HG03439 (cell line): ENCODE measurements at regions not wholly inside any gene's neighbourhood (a gene's known extent, or its start where the extent isn't known, plus 50 kb on each side); places are given as distances from the start of the nearest gene placed in this dataset.

Experiments
- ATAC-seq: cut with Tn5 transposase; IDR thresholded peaks from one replicate; pipeline ENCODE4 v1.9.1; 2021; ENCODE audit warnings: mild to moderate bottlenecking, moderate library complexity; ENCODE audit not compliant: unreplicated experiment

DNA sequence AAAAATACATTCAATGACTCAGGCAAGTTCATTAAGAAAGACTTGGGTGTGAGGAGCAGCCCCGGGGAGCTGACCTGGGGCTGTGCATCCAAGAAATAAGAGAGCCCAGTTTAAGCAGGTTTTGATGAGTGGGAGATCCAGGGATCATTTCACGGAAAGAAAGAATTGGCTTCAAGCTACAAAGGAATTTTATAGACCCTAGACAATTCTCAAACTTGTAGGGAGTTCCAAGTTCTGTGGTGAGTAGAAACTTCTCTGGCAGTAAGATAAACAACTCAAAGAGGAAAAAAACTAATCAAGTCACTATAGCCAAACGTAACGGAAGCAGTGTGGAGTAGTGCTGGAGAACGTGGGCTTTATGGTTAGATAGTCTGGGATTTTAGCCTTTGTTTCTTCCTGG, 175.7 kb upstream of the DDHD1 start:
- no peak for ATAC-seq

DNA sequence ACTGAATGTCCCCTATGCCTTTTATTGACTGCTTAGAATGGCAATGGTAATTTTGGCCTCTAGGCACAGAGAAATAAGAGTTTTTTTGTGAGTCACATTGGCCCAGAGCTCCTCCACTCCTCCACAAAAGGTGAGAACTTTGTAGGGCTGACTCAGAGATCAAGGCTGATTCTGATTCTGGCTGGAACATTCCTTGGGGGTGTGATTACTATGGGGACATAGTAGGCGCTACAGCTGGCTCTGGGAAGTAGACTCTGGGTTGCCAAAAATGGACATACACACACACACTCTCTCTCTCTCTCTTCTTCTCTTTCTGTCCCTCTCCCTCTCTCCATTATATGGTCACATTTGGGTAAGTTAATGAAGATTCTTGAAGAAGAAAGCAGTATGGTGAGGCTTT, 174.6 kb upstream of the DDHD1 start:
- ATAC-seq: no peak

DNA sequence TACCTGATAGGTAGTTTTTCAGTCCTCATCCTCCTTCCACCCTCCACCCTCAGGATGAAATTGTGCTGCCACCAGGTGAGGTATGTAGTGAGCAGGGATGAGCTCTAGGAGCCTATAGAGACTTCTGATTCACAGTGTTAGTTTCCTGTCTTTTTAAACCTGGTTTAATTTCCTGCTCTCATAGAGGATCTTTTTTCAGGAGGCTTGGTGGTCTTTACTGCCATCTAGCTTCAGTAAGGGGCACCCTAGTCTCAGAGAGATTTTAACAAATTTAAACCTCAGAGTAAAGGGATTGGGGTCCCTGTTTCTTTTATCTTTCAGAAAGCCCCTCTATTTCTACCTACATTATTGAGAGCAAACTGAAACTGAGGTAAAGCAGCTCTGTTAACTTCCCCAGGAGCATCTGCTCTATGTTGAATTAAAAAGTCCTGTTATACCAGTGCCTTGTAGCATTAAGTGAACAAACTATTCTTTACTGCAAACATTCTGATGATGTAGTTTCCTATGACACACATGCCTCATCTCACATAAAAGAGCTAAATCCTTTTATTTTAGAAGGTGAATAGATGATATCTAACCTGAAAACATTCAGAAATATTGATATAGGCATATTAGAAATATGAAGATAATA, 172.2 kb upstream of the DDHD1 start:
- ATAC-seq: no peak

DNA sequence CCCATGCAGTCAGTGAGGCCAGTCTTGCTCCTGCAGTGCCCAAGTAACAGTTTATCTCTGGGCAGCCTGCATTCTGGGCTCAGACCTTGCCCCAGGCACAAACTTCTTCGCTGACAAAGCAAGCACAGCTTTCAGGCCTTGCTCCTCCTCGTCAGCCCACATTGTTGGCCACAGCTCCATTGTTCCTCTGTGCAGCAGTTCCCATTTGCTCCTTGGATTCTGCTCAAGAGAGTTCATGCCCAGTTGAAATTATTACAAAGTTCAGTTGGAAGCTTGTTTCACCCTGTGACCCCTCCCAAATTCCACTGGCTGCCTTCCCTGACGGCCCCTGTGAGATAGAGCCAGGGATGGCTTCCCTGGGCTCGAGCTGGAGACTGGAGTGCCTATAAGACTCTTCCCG, 163.4 kb upstream of the DDHD1 start:
- ATAC-seq: no peak

DNA sequence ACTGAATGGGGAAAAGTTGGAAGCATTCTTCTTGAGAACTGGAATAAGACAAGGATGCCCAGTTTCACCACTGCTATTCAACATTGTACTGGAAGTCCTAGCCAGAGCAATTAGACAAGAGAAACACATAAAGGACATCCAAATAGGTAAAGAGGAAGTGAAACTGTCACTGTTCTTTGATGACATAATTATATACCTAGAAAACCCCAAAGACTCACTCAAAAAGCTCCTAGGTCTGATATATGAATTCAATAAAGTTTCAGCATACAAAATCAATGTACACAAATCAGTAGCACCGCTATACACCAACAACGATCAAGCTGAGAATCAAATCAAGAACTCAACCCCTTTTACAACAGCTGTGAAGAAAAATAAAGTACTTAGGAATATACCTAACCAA, 157.3 kb upstream of the DDHD1 start:
- ATAC-seq: peak; percentile 87

GRCh38 chr14:53306911-53307310, 153.8 kb upstream of the DDHD1 start:
- no peak for ATAC-seq

DNA sequence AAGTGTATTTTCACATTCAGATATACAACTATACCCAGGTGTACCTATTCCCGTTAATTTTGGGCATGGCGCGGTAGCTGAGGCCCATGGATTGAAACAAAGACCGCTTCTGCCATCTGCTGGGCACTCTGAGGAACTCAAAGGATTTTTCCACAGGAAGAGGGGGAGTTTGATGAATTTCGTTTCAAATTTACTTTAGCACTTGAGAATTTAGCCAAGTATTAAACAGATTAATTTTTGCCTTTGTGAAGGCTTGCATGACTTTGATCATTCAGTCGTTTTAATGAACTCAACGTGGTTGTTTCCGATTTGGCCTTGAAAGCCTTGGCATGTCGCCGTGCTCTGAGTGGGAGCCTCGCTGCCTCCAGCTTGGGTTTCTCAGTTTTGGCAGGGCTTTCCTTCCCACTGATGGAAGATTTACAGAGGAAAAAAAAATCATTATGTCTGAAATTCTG, 153.2 kb upstream of the DDHD1 start:
- ATAC-seq: no peak

- no peak for ATAC-seq
Observed at GRCh38 chr14:53304726-53305381, 151.7 kb upstream of the DDHD1 start.

DNA sequence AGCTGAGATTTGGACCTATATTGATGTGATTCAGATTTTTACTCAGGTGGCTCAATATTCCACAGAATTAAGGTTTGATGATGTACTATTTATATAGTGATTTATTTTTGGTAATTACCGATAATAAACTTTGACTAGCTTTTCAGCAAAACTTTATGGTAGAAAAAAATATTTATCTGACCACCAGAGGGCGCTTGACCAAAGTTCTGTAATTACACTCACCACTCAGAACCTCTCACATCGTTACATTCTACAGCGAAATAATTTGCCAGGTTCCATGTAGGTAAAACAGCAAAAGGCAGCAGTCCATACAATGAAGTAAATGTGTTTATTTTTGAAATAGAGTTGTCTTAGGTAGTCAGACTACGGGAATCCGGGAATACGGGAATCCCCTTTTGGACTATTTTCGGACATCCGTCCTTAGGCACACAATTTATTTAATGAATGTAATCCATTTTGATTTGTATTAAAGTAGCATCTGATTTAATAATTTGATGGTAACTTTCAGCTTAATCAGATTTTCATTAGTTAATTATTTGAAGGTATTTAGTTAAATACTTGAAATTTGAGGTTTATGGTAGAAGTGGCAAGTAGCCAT, 143.0 kb upstream of the DDHD1 start:
- ATAC-seq: no peak

GRCh38 chr14:53295372-53295771, 142.2 kb upstream of the DDHD1 start:
- ATAC-seq: no peak

DNA sequence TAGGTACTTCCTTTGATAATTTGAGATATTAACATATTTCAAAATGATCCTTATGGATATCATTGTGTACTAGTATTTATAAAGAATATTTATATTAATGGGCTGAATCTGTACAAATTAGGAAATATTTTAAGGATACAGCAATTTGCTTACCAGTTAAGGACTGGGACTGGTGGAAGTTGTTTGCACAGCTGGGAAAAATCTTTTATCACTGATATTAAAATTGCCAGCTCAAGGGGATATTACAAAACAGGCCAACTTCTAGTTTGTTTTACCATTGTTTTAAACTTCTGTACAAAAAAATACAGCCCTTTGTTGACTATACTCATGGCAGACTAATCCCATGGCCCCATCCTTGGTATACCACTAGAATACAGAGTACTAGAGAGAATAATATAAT, 133.2 kb upstream of the DDHD1 start:
- ATAC-seq: no peak

- no peak for ATAC-seq
Observed at GRCh38 chr14:53285821-53286220, 132.7 kb upstream of the DDHD1 start.

DNA sequence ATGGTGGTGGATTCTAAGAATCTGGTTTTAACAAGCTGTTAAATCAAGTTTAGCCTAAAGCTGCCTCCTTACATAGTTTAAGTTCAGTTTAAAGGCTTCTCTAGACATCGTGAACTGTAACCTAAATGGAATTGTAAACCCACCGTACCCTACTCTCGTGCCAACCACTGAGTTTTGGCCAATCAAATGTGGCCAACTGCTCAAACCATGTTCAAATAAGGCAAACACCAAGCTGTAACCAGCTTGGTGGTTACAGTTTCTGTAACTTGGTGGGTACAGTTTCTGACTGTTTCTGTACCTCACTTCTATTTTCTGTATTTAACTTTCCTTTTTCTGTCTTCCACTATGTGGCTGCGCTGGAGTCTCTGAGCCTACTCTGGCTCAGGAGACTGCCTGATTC, 131.9 kb upstream of the DDHD1 start:
- ATAC-seq: no peak

GRCh38 chr14:53278602-53279506, 125.7 kb upstream of the DDHD1 start:
- ATAC-seq: no peak

DNA sequence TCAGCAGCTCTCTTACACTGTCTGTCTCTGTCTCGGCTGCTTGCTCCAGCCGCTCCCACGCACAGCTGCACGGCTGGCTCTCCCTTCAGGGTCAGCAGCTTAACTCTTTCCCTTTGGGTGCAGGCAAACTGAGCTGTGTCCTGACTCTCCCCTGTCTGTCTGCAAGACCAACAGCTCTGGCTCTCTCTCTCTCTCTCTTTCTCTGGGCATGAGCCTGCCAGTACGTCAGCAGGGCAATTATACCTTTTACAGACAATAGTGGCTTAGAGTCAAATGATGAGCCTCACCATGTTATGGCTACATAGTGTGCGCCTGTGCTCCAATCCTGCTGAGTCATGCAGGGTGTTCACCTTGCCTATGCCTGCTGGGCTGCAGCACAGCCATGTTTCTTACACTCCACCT, 120.5 kb upstream of the DDHD1 start:
- no peak for ATAC-seq

- no peak for ATAC-seq
Observed at GRCh38 chr14:53265025-53265424, 111.9 kb upstream of the DDHD1 start.

DNA sequence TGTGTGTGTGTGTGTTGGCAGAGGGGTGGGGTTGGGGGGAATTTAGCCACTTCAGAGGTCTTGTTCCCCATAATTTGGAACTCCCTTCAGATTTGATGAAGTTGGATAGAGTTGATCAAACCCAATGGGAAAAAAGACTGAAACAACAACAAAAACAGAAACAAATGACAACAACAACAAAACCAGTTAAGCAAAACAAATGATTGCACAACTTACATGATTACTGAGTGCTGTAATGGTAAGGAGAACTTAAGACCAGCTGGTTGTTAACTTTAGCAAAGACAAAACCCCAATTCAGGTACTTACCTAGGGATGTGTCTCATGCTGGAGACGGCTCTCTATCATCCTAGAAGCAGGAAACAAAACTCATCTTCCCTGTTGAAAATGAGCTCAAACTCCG, 107.8 kb upstream of the DDHD1 start:
- no peak for ATAC-seq

DNA sequence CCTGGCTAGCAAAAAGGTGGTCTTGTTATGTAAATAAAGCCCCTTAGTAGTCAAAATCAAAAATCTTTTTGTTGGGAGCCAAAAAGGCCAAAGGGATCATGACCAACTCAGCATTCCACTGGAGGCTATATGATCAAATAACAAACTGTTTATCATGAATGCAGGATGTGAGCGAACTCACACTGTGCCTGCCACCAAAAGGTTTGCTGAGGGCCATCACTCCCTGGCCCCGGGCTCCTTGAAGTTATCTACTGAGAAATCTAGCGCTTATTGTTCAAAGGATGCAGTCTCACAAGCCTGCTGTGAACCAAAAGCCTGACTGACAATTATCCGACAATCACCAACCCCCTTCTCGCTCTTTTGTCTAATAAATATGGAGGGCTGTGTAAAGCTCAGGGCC, 107.2 kb upstream of the DDHD1 start:
- no peak for ATAC-seq

GRCh38 chr14:53252141-53252540, 99.0 kb upstream of the DDHD1 start:
- no peak for ATAC-seq

DNA sequence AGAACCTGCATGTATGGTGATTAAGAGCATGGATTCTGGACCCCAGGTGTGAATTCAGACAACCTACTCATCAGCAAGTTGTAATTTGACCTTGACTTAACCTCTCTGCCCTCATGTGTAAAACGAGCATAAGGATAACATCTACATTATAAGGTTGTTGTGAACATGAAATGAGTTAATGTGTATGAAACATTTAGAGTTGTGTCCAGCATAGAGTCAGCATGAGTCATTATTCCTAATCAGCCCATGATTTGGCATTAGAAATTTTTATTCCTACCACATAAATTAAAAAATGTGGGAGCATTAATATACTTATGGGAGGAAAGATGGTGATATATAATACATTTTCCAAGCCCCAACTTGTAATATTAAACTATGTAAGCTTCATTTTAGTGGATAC, 95.9 kb upstream of the DDHD1 start:
- ATAC-seq: no peak

DNA sequence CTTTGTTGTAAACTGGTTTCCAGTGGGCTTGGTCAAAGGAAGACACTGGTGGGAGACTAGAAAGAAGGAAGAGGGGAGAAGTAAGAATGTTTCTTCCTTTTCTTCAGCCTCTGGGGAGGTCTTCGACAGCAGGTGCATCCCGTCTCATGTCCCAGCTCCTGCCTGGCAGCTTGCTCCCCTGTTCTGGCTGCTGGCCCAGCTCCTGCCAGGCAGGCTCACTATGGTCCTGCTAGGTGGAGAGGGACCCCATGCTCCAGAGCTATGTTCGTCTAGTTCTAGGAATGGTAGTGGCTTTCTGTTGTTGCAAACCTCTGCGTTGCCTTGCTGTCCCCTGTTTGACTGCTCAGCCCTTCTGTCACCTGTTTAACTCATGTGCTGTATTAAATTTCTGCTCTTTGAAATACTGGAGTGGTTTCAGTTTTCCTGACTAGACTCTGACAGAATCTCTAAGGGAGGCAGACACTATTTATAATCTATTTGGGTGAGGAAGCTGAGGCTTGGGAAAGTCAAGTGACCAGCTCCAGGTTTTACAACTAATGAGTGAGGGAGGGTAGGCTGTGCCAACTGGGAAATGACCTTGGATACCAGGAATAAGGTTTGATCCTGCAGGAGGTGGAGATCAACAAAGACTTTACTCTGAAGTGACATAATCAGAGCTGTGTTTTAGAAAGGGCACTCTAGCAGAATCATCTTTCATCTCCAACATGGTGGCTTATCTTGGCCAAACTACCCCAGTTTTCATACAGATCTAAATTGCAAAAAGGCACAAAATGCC, 94.7 kb upstream of the DDHD1 start:
- ATAC-seq: no peak
